ENCODE measurements at regions not wholly inside any gene's neighbourhood (a gene's known extent, or its start where the extent isn't known, plus 50 kb on each side); places are given as distances from the start of the nearest gene placed in this dataset.
"Not testable (repeated sequence)": the region's sequence is repeated elsewhere in the genome, so short reads cannot be mapped to it uniquely, and the experiment has no call there.

DNA sequence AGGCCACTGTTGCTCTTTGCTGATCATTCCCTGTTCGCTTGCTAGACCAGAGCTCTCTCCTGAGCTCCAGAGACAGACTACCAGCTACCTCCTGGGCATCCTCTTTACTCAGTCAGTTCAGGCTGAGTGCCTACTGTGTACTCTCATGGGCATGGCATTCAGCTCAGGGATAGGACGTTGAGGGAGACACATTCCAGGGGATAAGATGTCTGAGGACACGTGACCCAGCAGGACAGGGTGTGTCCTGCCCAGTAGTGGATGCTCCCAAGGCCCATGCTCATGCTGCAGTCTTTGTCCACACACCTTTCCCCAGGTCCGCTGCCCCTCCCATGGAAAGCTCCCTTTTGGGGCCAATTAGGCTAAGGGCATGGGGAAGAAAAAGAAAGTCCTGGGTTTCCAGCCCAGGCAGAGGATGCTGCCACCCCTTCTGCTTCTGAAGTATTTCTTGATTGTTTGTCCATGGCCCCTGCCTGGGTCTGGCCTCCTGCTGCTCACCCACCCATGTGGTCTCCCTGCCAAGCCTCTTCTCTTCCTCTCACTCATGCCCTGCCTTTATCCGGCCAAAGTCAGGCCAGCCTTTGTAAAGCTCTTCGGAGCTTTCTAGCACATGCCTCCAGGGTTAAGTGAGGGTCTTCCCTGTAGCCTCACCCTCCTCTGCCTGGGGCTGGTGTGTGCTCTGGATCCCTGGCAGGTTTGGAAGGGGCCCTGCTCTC is 60.5 kb upstream of the PITX1 start:
- Histone ChIP-seq H3K36me3 (ENCODE audit: low read length) (no peaks in the 10 kb centered on the region), H3K4me2 (ENCODE audit: low read depth, low read length, poor library complexity, severe bottlenecking) (no peak overlapping the region), H3K9me2 (replicated peaks; ENCODE audit: insufficient read depth, low read length) (no peaks in the 10 kb centered on the region), H2AFZ (ENCODE audit: low read depth, low read length, severe bottlenecking) (no peak overlapping the region), H3K79me2 (ENCODE audit: insufficient read depth, low read length) (no peaks in the 10 kb centered on the region), H3K4me3 (ENCODE audit: insufficient read depth, low read length, poor library complexity, severe bottlenecking) (no peak overlapping the region), H4K20me1 (ENCODE audit: low read depth, low read length) (no peaks in the 10 kb centered on the region), H3K9ac (ENCODE audit: low read length) (no peak overlapping the region), H3K9me3 (ENCODE audit: insufficient read depth, low read length) (no peaks in the 10 kb centered on the region), H3F3A (ENCODE audit: insufficient read depth) (no peaks in the 10 kb centered on the region), H3K27ac (ENCODE audit: low read depth, low read length) (no peak overlapping the region), H3K27me3 (ENCODE audit: low read length) (no peaks in the 10 kb centered on the region)
- TF ChIP-seq EZH2phosphoT487 (conservative IDR thresholded peaks at IDR 0.05; ENCODE audit: low read length): no peak
- TF ChIP-seq, protein P1, sequence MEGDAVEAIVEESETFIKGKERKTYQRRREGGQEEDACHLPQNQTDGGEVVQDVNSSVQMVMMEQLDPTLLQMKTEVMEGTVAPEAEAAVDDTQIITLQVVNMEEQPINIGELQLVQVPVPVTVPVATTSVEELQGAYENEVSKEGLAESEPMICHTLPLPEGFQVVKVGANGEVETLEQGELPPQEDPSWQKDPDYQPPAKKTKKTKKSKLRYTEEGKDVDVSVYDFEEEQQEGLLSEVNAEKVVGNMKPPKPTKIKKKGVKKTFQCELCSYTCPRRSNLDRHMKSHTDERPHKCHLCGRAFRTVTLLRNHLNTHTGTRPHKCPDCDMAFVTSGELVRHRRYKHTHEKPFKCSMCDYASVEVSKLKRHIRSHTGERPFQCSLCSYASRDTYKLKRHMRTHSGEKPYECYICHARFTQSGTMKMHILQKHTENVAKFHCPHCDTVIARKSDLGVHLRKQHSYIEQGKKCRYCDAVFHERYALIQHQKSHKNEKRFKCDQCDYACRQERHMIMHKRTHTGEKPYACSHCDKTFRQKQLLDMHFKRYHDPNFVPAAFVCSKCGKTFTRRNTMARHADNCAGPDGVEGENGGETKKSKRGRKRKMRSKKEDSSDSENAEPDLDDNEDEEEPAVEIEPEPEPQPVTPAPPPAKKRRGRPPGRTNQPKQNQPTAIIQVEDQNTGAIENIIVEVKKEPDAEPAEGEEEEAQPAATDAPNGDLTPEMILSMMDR (IDR thresholded peaks at IDR 0.05; ENCODE audit: insufficient read depth, low read length, poor library complexity, severe bottlenecking): no peak

DNA sequence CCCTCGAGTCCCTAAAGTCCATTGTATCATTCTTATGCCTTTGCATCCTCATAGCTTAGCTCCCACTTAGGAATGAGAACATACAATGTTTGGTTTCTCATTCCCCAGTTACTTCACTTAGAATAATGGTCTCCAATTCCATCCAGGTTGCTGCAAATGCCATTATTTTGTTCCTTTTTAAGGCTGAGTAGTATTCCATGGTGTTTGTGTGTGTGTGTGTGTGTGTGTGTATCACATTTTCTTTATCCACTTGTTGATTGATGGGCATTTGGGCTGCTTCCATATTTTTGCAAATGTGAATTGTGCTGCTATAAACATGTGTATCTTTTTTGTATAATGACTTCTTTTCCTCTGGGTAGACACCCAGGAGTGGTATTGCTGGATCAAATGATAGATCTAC is 59.5 kb upstream of the PITX1 start:
- H3K27ac ChIP-seq (ENCODE audit: low read depth, low read length); H3K36me3 ChIP-seq (ENCODE audit: low read length); H2AFZ ChIP-seq (ENCODE audit: low read depth, low read length, severe bottlenecking); H3F3A ChIP-seq (ENCODE audit: insufficient read depth); H3K27me3 ChIP-seq (ENCODE audit: low read length); H3K9me3 ChIP-seq (ENCODE audit: insufficient read depth, low read length); H3K9me2 ChIP-seq (replicated peaks; ENCODE audit: insufficient read depth, low read length); H3K79me2 ChIP-seq (ENCODE audit: insufficient read depth, low read length); H3K4me2 ChIP-seq (ENCODE audit: low read depth, low read length, poor library complexity, severe bottlenecking); H4K20me1 ChIP-seq (ENCODE audit: low read depth, low read length); H3K4me3 ChIP-seq (ENCODE audit: insufficient read depth, low read length, poor library complexity, severe bottlenecking); H3K9ac ChIP-seq (ENCODE audit: low read length): not testable (repeated sequence)

DNA sequence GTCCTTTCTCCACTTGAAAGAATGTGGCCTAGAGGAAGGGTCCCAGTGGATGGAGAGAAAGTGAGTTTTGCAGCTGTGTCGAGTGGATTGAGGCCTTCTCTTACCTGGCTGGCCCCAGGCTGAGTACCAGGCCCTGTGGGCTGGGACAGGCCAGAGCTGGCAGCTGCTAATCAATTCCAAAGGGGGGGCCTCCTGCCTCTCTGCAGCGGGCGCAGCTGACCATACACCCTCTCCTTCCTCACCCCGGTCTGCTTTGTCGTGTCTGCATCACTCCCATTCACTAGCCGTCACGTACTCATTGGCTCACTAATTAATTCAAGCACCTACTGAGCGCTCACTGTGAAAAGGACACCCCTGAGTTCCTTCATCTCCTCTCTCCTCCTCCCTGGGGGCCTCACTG is 58.4 kb upstream of the PITX1 start:
- H2AFZ ChIP-seq (ENCODE audit: low read depth, low read length, severe bottlenecking): no peak overlapping the region
- H3K9me2 ChIP-seq (replicated peaks; ENCODE audit: insufficient read depth, low read length): no peaks in the 10 kb centered on the region
- H3F3A ChIP-seq (ENCODE audit: insufficient read depth): no peaks in the 10 kb centered on the region
- no peaks in the 10 kb centered on the region for H4K20me1 ChIP-seq (ENCODE audit: low read depth, low read length)
- H3K4me2 ChIP-seq (ENCODE audit: low read depth, low read length, poor library complexity, severe bottlenecking): no peak overlapping the region
- no peak overlapping the region for H3K27ac ChIP-seq (ENCODE audit: low read depth, low read length)
- TF ChIP-seq EZH2phosphoT487 (conservative IDR thresholded peaks at IDR 0.05; ENCODE audit: low read length): no peak
- TF ChIP-seq, protein P1 (IDR thresholded peaks at IDR 0.05; ENCODE audit: insufficient read depth, low read length, poor library complexity, severe bottlenecking): no peak
- no peaks in the 10 kb centered on the region for H3K79me2 ChIP-seq (ENCODE audit: insufficient read depth, low read length)
- no peak overlapping the region for H3K9ac ChIP-seq (ENCODE audit: low read length)
- no peak overlapping the region for H3K4me3 ChIP-seq (ENCODE audit: insufficient read depth, low read length, poor library complexity, severe bottlenecking)
- no peaks in the 10 kb centered on the region for H3K27me3 ChIP-seq (ENCODE audit: low read length)
- no peaks in the 10 kb centered on the region for H3K9me3 ChIP-seq (ENCODE audit: insufficient read depth, low read length)
- H3K36me3 ChIP-seq (ENCODE audit: low read length): no peaks in the 10 kb centered on the region

DNA sequence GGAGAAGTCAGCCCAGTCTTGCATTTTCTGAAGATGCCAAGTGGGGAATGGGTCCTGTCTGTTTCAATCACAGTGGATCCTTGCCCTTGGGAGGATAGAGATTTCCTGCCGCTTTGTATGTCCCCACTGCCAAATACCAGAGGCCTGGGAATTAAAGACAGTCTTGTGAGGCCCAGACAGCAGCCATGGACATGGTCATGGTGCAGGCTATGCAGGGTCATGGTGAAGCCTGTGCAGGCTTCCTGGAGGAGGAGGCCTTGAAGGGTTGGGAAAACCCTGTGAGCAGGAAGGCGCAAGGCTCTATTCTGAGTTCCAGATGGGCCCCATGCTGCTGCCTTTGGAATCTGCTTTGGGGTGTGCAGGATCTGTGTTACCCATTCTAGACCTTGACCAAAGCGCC is 57.3 kb upstream of the PITX1 start:
- Histone ChIP-seq H3K9ac (ENCODE audit: low read length) (no peak overlapping the region), H3K9me3 (ENCODE audit: insufficient read depth, low read length) (no peaks in the 10 kb centered on the region), H4K20me1 (ENCODE audit: low read depth, low read length) (no peaks in the 10 kb centered on the region), H3K4me2 (ENCODE audit: low read depth, low read length, poor library complexity, severe bottlenecking) (no peak overlapping the region), H3K27ac (ENCODE audit: low read depth, low read length) (no peak overlapping the region), H3K79me2 (ENCODE audit: insufficient read depth, low read length) (no peaks in the 10 kb centered on the region), H3F3A (ENCODE audit: insufficient read depth) (no peaks in the 10 kb centered on the region), H3K9me2 (replicated peaks; ENCODE audit: insufficient read depth, low read length) (no peaks in the 10 kb centered on the region), H3K4me3 (ENCODE audit: insufficient read depth, low read length, poor library complexity, severe bottlenecking) (no peak overlapping the region), H3K27me3 (ENCODE audit: low read length) (no peaks in the 10 kb centered on the region), H3K36me3 (ENCODE audit: low read length) (no peaks in the 10 kb centered on the region), H2AFZ (ENCODE audit: low read depth, low read length, severe bottlenecking) (no peak overlapping the region)
- no peak for TF ChIP-seq EZH2phosphoT487 (conservative IDR thresholded peaks at IDR 0.05; ENCODE audit: low read length)
- TF ChIP-seq, protein P1 (IDR thresholded peaks at IDR 0.05; ENCODE audit: insufficient read depth, low read length, poor library complexity, severe bottlenecking): no peak

Measured in SU-DHL-6 (cell line).